ENCODE measurements at regions not wholly inside any gene's neighbourhood (a gene's known extent, or its start where the extent isn't known, plus 50 kb on each side); places are given as distances from the start of the nearest gene placed in this dataset.

DNA sequence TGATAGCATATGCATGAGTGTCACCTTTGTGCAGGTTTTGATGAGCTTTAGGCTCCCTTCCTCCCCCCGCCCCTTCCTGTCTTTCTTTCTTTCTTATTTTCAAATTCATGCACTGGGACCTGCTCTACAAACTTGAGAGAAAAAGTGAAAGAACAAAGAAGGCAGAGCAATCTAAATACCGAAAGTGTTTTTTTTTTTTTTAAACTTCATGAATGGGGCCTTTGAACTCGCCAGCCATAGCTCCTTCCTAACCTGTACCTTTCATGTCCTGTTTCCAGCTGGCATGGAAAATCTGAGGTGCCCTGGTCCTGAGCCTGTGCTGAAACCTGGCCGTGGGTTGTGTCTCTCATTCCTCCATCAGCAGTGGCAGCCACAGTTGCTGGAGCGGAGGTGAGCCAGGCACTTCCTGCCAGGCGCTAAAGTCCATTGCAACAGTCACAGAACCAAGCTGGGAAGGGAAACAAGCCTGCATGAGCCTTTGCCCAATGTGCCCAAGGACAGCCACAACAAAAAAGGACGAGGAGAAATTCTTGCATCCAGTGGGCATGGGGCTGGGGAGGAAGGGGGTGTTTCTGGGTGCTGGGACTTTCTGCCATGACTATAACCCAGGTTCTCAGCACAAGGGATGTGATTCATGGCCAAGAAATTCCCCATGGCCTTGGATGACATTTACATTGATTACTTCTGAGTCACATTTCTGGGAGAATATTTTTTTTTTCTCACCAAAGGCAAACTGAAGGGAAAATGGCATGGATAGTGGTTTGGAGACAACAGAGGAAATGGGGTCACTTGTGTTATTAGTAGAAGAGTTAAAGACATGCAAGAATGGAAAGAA lies 102.7 kb downstream of the TMEM30B start:
- Histone ChIP-seq H3K9ac (ENCODE audit: insufficient read length, low read depth) (no peak overlapping the region), H3K36me3 (ENCODE audit: insufficient read depth, insufficient read length, low read length) (no peaks in the 10 kb centered on the region), H3K9me3 (ENCODE audit: insufficient read depth, low read length) (no peaks in the 10 kb centered on the region), H3K27me3 (ENCODE audit: insufficient read depth, insufficient read length) (no peaks in the 10 kb centered on the region), H3K4me3 (ENCODE audit: insufficient read length, low read depth) (no peak overlapping the region), H3K4me1 (ENCODE audit: insufficient read depth, insufficient read length) (no peaks in the 10 kb centered on the region)
- DNase-seq (ENCODE audit: low read depth, low spot score): no peak
- TF ChIP-seq ZNF274 (IDR thresholded peaks at IDR 0.05; ENCODE audit: low read depth, low read length) (no peak), YY1 (IDR thresholded peaks at IDR 0.05; ENCODE audit: insufficient read depth, insufficient read length) (no peak), SUZ12 (IDR thresholded peaks at IDR 0.05; ENCODE audit: extremely low read depth, insufficient read depth, insufficient read length) (no peak)

DNA sequence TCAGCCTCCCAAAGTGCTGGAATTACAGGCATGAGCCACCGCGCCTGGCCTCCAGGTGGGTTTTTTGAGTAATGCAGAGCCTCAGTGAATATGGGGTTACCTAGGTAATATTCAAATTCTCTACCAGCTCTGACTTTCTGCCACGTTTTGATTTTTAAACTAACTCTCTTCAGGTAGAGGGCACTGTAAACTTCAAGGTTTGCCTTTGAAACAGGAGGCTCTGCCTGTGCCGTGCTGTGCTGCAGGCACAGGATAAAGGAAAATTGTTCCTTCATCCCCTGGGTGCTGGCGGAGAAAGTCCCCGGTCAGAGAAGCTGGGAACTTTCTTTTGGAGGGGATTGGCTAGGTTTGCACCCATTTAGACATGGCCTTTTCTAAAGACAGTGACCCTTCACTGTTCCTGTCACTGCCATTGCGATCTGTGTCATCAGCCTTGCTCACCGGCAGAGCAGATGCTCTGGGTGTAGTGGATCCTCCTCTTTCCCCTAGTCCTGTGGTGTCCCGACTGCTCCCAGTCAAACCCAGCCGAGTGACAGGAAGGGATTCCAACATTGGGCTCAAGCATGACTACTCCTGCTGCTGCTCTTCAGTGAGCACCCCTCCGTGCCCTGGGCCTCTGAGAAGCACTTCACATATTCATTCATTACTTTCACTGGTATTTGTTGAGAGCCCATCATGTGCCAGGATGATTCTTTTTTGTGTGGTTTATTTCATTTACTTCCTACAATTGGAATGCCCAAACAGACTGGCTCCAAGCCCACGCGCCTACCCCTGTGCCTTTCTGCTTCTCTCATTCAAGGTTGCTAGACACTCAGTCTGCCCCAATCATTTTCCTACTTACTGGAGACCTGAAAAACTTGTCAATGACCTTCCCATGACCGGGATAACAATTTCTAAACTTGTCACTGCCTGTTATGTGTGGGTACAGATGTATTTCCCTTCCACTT lies 103.6 kb downstream of the TMEM30B start:
- Histone ChIP-seq H3K36me3 (ENCODE audit: insufficient read depth, insufficient read length, low read length) (no peaks in the 10 kb centered on the region), H3K9ac (ENCODE audit: insufficient read length, low read depth) (no peak overlapping the region), H3K4me1 (ENCODE audit: insufficient read depth, insufficient read length) (no peaks in the 10 kb centered on the region), H3K4me3 (ENCODE audit: insufficient read length, low read depth) (no peak overlapping the region), H3K9me3 (ENCODE audit: insufficient read depth, low read length) (no peaks in the 10 kb centered on the region; the same call in 1 of the 2 replicates), H3K27me3 (ENCODE audit: insufficient read depth, insufficient read length) (no peaks in the 10 kb centered on the region)
- TF ChIP-seq SUZ12 (IDR thresholded peaks at IDR 0.05; ENCODE audit: extremely low read depth, insufficient read depth, insufficient read length) (no peak), YY1 (IDR thresholded peaks at IDR 0.05; ENCODE audit: insufficient read depth, insufficient read length) (no peak), ZNF274 (IDR thresholded peaks at IDR 0.05; ENCODE audit: low read depth, low read length) (no peak)
- DNase-seq (ENCODE audit: low read depth, low spot score): no peak

DNA sequence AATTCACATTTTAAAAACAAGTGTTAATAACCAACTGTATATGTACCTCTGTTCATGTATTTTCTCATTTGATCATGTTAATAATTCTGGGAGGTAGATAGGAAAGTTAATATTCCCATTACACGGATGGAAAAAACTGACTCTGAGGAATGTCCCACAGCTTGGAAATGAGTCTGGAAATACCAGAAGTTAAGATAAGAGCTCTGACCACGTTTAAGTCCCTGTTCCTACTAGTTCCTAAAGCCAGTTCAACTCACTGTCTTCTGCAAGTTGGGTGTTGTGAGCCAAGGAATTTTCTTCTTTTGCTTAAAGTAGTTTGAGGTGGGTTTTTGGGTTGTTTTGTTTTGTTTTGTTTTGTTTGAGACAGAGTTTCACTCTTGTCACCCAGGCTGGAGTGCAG lies 104.5 kb downstream of the TMEM30B start:
- no peaks in the 10 kb centered on the region for H3K4me1 ChIP-seq (ENCODE audit: insufficient read depth, insufficient read length)
- H3K36me3 ChIP-seq (ENCODE audit: insufficient read depth, insufficient read length, low read length): no peaks in the 10 kb centered on the region
- H3K27me3 ChIP-seq (ENCODE audit: insufficient read depth, insufficient read length): no peaks in the 10 kb centered on the region
- TF ChIP-seq ZNF274 (IDR thresholded peaks at IDR 0.05; ENCODE audit: low read depth, low read length) (no peak), SUZ12 (IDR thresholded peaks at IDR 0.05; ENCODE audit: extremely low read depth, insufficient read depth, insufficient read length) (no peak), YY1 (IDR thresholded peaks at IDR 0.05; ENCODE audit: insufficient read depth, insufficient read length) (no peak)
- DNase-seq (ENCODE audit: low read depth, low spot score): no peak
- no peak overlapping the region for H3K9ac ChIP-seq (ENCODE audit: insufficient read length, low read depth)
- no peak overlapping the region for H3K4me3 ChIP-seq (ENCODE audit: insufficient read length, low read depth)
- no peaks in the 10 kb centered on the region; the same call in 1 of the 2 replicates for H3K9me3 ChIP-seq (ENCODE audit: insufficient read depth, low read length)

GRCh38 chr14:61174987-61175386 lies 106.2 kb downstream of the TMEM30B start:
- Histone ChIP-seq H3K36me3 (ENCODE audit: insufficient read depth, insufficient read length, low read length) (no peaks in the 10 kb centered on the region), H3K9ac (ENCODE audit: insufficient read length, low read depth) (no peak overlapping the region), H3K9me3 (ENCODE audit: insufficient read depth, low read length) (no peaks in the 10 kb centered on the region; the same call in 1 of the 2 replicates), H3K27me3 (ENCODE audit: insufficient read depth, insufficient read length) (no peaks in the 10 kb centered on the region), H3K4me1 (ENCODE audit: insufficient read depth, insufficient read length) (no peaks in the 10 kb centered on the region), H3K4me3 (ENCODE audit: insufficient read length, low read depth) (no peak overlapping the region)
- TF ChIP-seq YY1 (IDR thresholded peaks at IDR 0.05; ENCODE audit: insufficient read depth, insufficient read length): no peak
- TF ChIP-seq SUZ12 (IDR thresholded peaks at IDR 0.05; ENCODE audit: extremely low read depth, insufficient read depth, insufficient read length): no peak
- TF ChIP-seq ZNF274 (IDR thresholded peaks at IDR 0.05; ENCODE audit: low read depth, low read length): no peak
- DNase-seq (ENCODE audit: low read depth, low spot score): no peak

DNA sequence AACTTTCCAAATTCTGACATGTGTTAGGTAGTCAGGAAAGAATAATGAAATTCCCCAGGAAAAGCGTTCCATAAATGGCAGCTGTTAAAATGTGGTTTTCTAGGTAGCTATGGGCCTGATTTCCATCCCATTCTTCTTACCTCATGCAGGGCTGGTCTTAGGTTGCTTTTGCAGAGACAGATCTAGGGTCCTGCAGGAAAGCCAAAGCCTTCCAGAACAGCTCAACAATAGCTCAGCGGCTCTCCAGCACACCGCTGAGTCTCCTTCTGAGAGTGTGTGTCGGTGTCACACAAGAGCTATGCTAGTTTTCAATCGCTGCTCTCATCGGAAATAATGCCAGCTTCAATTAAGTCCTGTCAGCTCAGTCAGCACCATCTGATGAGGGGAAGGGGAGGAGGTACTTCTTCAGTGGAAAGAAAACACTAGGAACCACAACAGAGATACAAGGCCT lies 106.7 kb downstream of the TMEM30B start:
- Histone ChIP-seq H3K36me3 (ENCODE audit: insufficient read depth, insufficient read length, low read length) (no peaks in the 10 kb centered on the region), H3K9me3 (ENCODE audit: insufficient read depth, low read length) (no peaks in the 10 kb centered on the region; the same call in 1 of the 2 replicates), H3K9ac (ENCODE audit: insufficient read length, low read depth) (no peak overlapping the region), H3K4me3 (ENCODE audit: insufficient read length, low read depth) (no peak overlapping the region), H3K4me1 (ENCODE audit: insufficient read depth, insufficient read length) (no peaks in the 10 kb centered on the region), H3K27me3 (ENCODE audit: insufficient read depth, insufficient read length) (no peaks in the 10 kb centered on the region)
- DNase-seq (ENCODE audit: low read depth, low spot score): no peak
- TF ChIP-seq ZNF274 (IDR thresholded peaks at IDR 0.05; ENCODE audit: low read depth, low read length): no peak
- no peak for TF ChIP-seq YY1 (IDR thresholded peaks at IDR 0.05; ENCODE audit: insufficient read depth, insufficient read length)
- TF ChIP-seq SUZ12 (IDR thresholded peaks at IDR 0.05; ENCODE audit: extremely low read depth, insufficient read depth, insufficient read length): no peak

- no peaks in the 10 kb centered on the region for H3K36me3 ChIP-seq (ENCODE audit: insufficient read depth, insufficient read length, low read length)
- H3K9ac ChIP-seq (ENCODE audit: insufficient read length, low read depth): no peak overlapping the region
- no peak for TF ChIP-seq YY1 (IDR thresholded peaks at IDR 0.05; ENCODE audit: insufficient read depth, insufficient read length)
- TF ChIP-seq ZNF274 (IDR thresholded peaks at IDR 0.05; ENCODE audit: low read depth, low read length): no peak
- TF ChIP-seq SUZ12 (IDR thresholded peaks at IDR 0.05; ENCODE audit: extremely low read depth, insufficient read depth, insufficient read length): no peak
- no peaks in the 10 kb centered on the region for H3K4me1 ChIP-seq (ENCODE audit: insufficient read depth, insufficient read length)
- no peaks in the 10 kb centered on the region for H3K27me3 ChIP-seq (ENCODE audit: insufficient read depth, insufficient read length)
- no peak for DNase-seq (ENCODE audit: low read depth, low spot score)
- no peaks in the 10 kb centered on the region; the same call in 1 of the 2 replicates for H3K9me3 ChIP-seq (ENCODE audit: insufficient read depth, low read length)
- H3K4me3 ChIP-seq (ENCODE audit: insufficient read length, low read depth): no peak overlapping the region
These were observed 109.4 kb downstream of the TMEM30B start for GRCh38 chr14:61171727-61172126.

Measured in NT2/D1 (cell line).